HCT116 (cell line): ENCODE measurements at regions not wholly inside any gene's neighbourhood (a gene's known extent, or its start where the extent isn't known, plus 50 kb on each side); places are given as distances from the start of the nearest gene placed in this dataset.

Experiments
- ATAC-seq: fragments of 200-7000 bp; cut with Tn5 transposase; 2 replicates; pipeline ENCODE4 v1.9.1; 2020; ENCODE audit warnings: mild to moderate bottlenecking, moderate library complexity
- BruUV-seq: library from RNA; stranded (reverse); fragments of 400-500 nt; replicated peaks from 2 replicates; lab custom pipeline; 2021; lab: Mats Ljungman, UMichigan
- CTCF ChIA-PET: fragments of 300-600 bp; sonication (Branson Sonifier 250); formaldehyde crosslinking; loops from one replicate; lab custom pipeline; 2021; ENCODE audit warnings: antibody characterized with exemption; lab: Charles Lee
- POLR2A ChIA-PET: fragments of 300-600, 350-600 bp; sonication (Branson Sonifier 250); formaldehyde crosslinking; loops from one replicate; lab custom pipeline; 2021; ENCODE audit warnings: antibody characterized with exemption; lab: Charles Lee
- RAD21 ChIA-PET, 2 experiments: fragments of 300-600 bp; sonication (Branson Sonifier 250); formaldehyde crosslinking; loops; one replicate each; lab custom pipeline; 2023; ENCODE audit warnings: low total read pairs in 2 of 2; ENCODE audit not compliant: uncharacterized antibody in 2 of 2, unreplicated experiment in 2 of 2, low non-redundant PET in 1 of 2; lab: Charles Lee
- DNase-seq: peaks from one replicate; pipeline ENCODE4 v3.0.0-alpha.2; 2010; ENCODE audit warnings: low read depth, low spot score
- H2AFZ ChIP-seq: fragments of 200-600 bp; shearing (Covaris generic), sonication (generic); 2 replicates; pipeline ENCODE4 v1.6.1; 2017; ENCODE audit warnings: low read depth, mixed run types, mixed read lengths, antibody characterized with exemption, low read length; ENCODE audit not compliant: poor library complexity, severe bottlenecking
- H3K27ac ChIP-seq: 2 replicates; pipeline ENCODE4 v1.5.1; 2012; ENCODE audit warnings: low read depth, low read length
- H3K27me3 ChIP-seq: fragments of 200-600 bp; sonication (generic); 2 replicates; pipeline ENCODE4 v1.6.1; 2016; ENCODE audit warnings: mixed run types, low read length, mixed read lengths; ENCODE audit not compliant: insufficient read depth
- H3K36me3 ChIP-seq, 2 experiments: fragments of 200-500 bp in 1 of 2; fragments of 200-600 bp in 1 of 2; sonication (Bioruptor generic) in 1 of 2; sonication (generic) in 1 of 2; 2 replicates each; pipeline versions ENCODE4 v1.5.1 to v1.6.1; 2014 to 2016; ENCODE audit warnings: low read length in 2 of 2, inconsistent platforms in 1 of 2, mixed read lengths in 1 of 2, mixed run types in 1 of 2; ENCODE audit not compliant: insufficient read depth in 2 of 2, control insufficient read depth in 1 of 2
- H3K4me1 ChIP-seq, 2 experiments: fragments of 200-600 bp in 1 of 2; sonication (generic) in 1 of 2; 2 replicates each; pipeline versions ENCODE4 v1.5.1 to v1.6.1; 2012 to 2017; ENCODE audit warnings: low read length in 2 of 2, inconsistent platforms in 1 of 2, mild to moderate bottlenecking in 1 of 2, mixed read lengths in 1 of 2, mixed run types in 1 of 2, moderate library complexity in 1 of 2; ENCODE audit not compliant: insufficient read depth in 2 of 2, control insufficient read depth in 1 of 2
- H3K4me2 ChIP-seq: fragments of 200-600 bp; sonication (generic); 2 replicates; pipeline ENCODE4 v1.6.1; 2017; ENCODE audit warnings: mixed run types, low read length, mixed read lengths
- H3K4me3 ChIP-seq, 2 experiments: fragments of 200-600 bp in 1 of 2; sonication (generic) in 1 of 2; replicated peaks in 1 of 2; 2 replicates each; pipeline ENCODE4 v1.5.1; 2011 to 2016; ENCODE audit warnings: low read length in 2 of 2, control low read depth in 1 of 2, low read depth in 1 of 2, mild to moderate bottlenecking in 1 of 2, mixed read lengths in 1 of 2, mixed run types in 1 of 2
- H3K79me2 ChIP-seq: fragments of 200-600 bp; sonication (generic); 2 replicates; pipeline ENCODE4 v1.6.1; 2017; ENCODE audit warnings: mild to moderate bottlenecking, mixed run types, low read length, moderate library complexity, mixed read lengths; ENCODE audit not compliant: insufficient read depth
- H3K9ac ChIP-seq: fragments of 200-600 bp; sonication (generic); 2 replicates; pipeline ENCODE4 v1.6.1; 2016; ENCODE audit warnings: low read length, mixed read lengths
- H3K9me2 ChIP-seq: fragments of 200-600 bp; sonication (generic), shearing (Covaris generic); 2 replicates; pipeline ENCODE4 v1.6.1; 2017; ENCODE audit warnings: mixed run types, mild to moderate bottlenecking, moderate library complexity; ENCODE audit not compliant: insufficient read depth
- H3K9me3 ChIP-seq, 2 experiments: fragments of 200-500 bp in 1 of 2; fragments of 200-600 bp in 1 of 2; sonication (Bioruptor generic) in 1 of 2; sonication (generic) in 1 of 2; 2 replicates each; pipeline ENCODE4 v1.6.1; 2014 to 2017; ENCODE audit warnings: low read length in 2 of 2, mixed read lengths in 2 of 2, inconsistent platforms in 1 of 2, low read depth in 1 of 2, mild to moderate bottlenecking in 1 of 2, mixed run types in 1 of 2, moderate library complexity in 1 of 2; ENCODE audit not compliant: control insufficient read depth in 1 of 2, insufficient read depth in 1 of 2
- H4K20me1 ChIP-seq: fragments of 200-600 bp; sonication (generic), shearing (Covaris generic); 2 replicates; pipeline ENCODE4 v1.6.1; 2017; ENCODE audit warnings: mixed run types, mild to moderate bottlenecking, moderate library complexity; ENCODE audit not compliant: insufficient read depth
- CBX3 ChIP-seq: IDR thresholded peaks from 2 replicates; pipeline ENCODE4 v1.6.1; 2012; ENCODE audit warnings: low read depth
- CEBPB ChIP-seq: IDR thresholded peaks from 2 replicates; pipeline ENCODE4 v1.6.1; 2012; ENCODE audit warnings: low read depth
- EZH2 ChIP-seq: fragments of 200-600 bp; sonication (generic); IDR thresholded peaks from 2 replicates; pipeline ENCODE4 v1.6.1; 2017; ENCODE audit warnings: antibody characterized with exemption, mixed run types
- EZH2phosphoT487 ChIP-seq: fragments of 200-600 bp; IDR thresholded peaks from 2 replicates; pipeline ENCODE4 v1.6.1; 2018; ENCODE audit warnings: antibody characterized with exemption, borderline replicate concordance
- SIN3A ChIP-seq: IDR thresholded peaks from 2 replicates; pipeline ENCODE4 v1.6.1; 2012; ENCODE audit warnings: low read depth
- SRF ChIP-seq: IDR thresholded peaks from 2 replicates; pipeline ENCODE4 v1.6.1; 2012; ENCODE audit warnings: low read depth
- TCF7L2 ChIP-seq: IDR thresholded peaks from 2 replicates; pipeline ENCODE4 v1.7.0; 2011; ENCODE audit warnings: borderline replicate concordance, inconsistent platforms; ENCODE audit not compliant: insufficient read depth, insufficient read length; ENCODE audit errors: extremely low read depth
- YY1 ChIP-seq: IDR thresholded peaks from 2 replicates; pipeline ENCODE4 v1.6.1; 2011; ENCODE audit warnings: low read length, low read depth, moderate library complexity, mild to moderate bottlenecking; ENCODE audit not compliant: insufficient replicate concordance; ENCODE audit errors: extremely low read depth
- ZFX ChIP-seq: fragments of 450-650 bp; IDR thresholded peaks from 2 replicates; pipeline ENCODE4 v1.6.1; 2017
- intact Hi-C: fragments of 100-400 bp; cut with micrococcal nuclease; formaldehyde crosslinking; loops from 2 replicates; pipeline ENCODE4 v1.10.0; 2022

- intact Hi-C loops, result no loop called here
- ATAC-seq, result no peak; the same call in 1 of the 2 replicates
Observed at GRCh38 chr20:33908868-33909267, 84.8 kb upstream of the RALY start.

GRCh38 chr20:33909331-33909921, 84.3 kb upstream of the RALY start:
- H3K27me3 ChIP-seq, result no peaks in the 10 kb centered on the region
- H3K9me2 ChIP-seq, result no peaks in the 10 kb centered on the region
- no peak overlapping the region for H3K4me2 ChIP-seq
- no TSS peak for BruUV-seq
- H3K79me2 ChIP-seq, result no peaks in the 10 kb centered on the region
- H3K9me3 ChIP-seq, result no peaks in the 10 kb centered on the region
- H3K4me1 ChIP-seq, result peaks cover 1 to 21% of the 10 kb centered on the region in 2 experiments; a peak in 3 of 4 replicates
- H3K9ac ChIP-seq, result no peak overlapping the region
- ATAC-seq (peak; percentile 27; the same call in 1 of the 2 replicates), DNase-seq (peak; percentile 12)
- peak overlapping the region; percentile 30 for H2AFZ ChIP-seq
- no peaks in the 10 kb centered on the region for H4K20me1 ChIP-seq
- H3K4me3 ChIP-seq, result no peak overlapping the region
- no peaks in the 10 kb centered on the region for H3K36me3 ChIP-seq
- ChIA-PET RAD21 (no interaction called here), CTCF (no interaction called here), POLR2A (no interaction called here)
- intact Hi-C loops, result no loop called here
- TF ChIP-seq SIN3A, result no peak
- TF ChIP-seq CEBPB, result 0 out of 2 replicates have a peak, but pooled peaks have one; percentile 52
- H3K27ac ChIP-seq, result no peak overlapping the region

More at GRCh38 chr20:33908868-33909267, 84.8 kb upstream of the RALY start:
- RAD21 ChIA-PET, result no interaction called here
- Histone ChIP-seq H3K9me2 (no peaks in the 10 kb centered on the region), H3K27me3 (no peaks in the 10 kb centered on the region), H3K79me2 (no peaks in the 10 kb centered on the region), H3K9me3 (no peaks in the 10 kb centered on the region), H3K9ac (no peak overlapping the region), H3K4me2 (no peak overlapping the region), H3K4me1 (peaks cover 0 to 16% of the 10 kb centered on the region in 2 experiments; a peak in 2 of 4 replicates), H3K36me3 (no peaks in the 10 kb centered on the region), H4K20me1 (no peaks in the 10 kb centered on the region), H3K27ac (no peak overlapping the region), H2AFZ (peak overlapping the region; percentile 30), H3K4me3 (no peak overlapping the region)
- CTCF ChIA-PET, result no interaction called here
- POLR2A ChIA-PET, result no interaction called here
- DNase-seq, result no peak
- TF ChIP-seq TCF7L2 (no peak), EZH2phosphoT487 (no peak), EZH2 (no peak), YY1 (no peak), ZFX (no peak), CBX3 (no peak), SRF (no peak)
- no TSS peak for BruUV-seq
